ENCODE measurements at regions not wholly inside any gene's neighbourhood (a gene's known extent, or its start where the extent isn't known, plus 50 kb on each side); places are given as distances from the start of the nearest gene placed in this dataset.

GRCh38 chr4:152259866-152260265 lies 276.0 kb downstream of the FBXW7 start:
- TF ChIP-seq CTCF (IDR thresholded peaks at IDR 0.05; ENCODE audit: low read length) (no peak), EZH2phosphoT487 (IDR thresholded peaks at IDR 0.05; ENCODE audit: low read length) (no peak)
